HepG2 (cell line): ENCODE measurements at regions not wholly inside any gene's neighbourhood (a gene's known extent, or its start where the extent isn't known, plus 50 kb on each side); places are given as distances from the start of the nearest gene placed in this dataset.
A peak's percentile ranks its signal among the peaks of the same experiment; 100 is the strongest.

ENCODE experiments used
- ATAC-seq: fragments of 200-7000 bp; cut with Tn5 transposase; 3 replicates; pipeline ENCODE4 v1.9.1; 2020; ENCODE audit warnings: mild to moderate bottlenecking, moderate library complexity
- BruUV-seq: library from RNA; stranded (reverse); fragments of 400-500 nt; replicated peaks from 2 replicates; lab custom pipeline; 2021; lab: Mats Ljungman, UMichigan
- CTCF ChIA-PET: fragments of 300-600 bp; formaldehyde crosslinking; extraction: SDS; loops from one replicate; lab custom pipeline; 2021; ENCODE audit warnings: low total read pairs, inconsistent platforms, low intra/inter-chr PET ratio; lab: Yijun Ruan, JAX
- POLR2A ChIA-PET: fragments of 350-600 bp; sonication (Branson Sonifier 250); formaldehyde crosslinking; loops from one replicate; lab custom pipeline; 2020; ENCODE audit warnings: antibody characterized with exemption, inconsistent platforms; lab: Yijun Ruan, JAX
- DNase-seq: peaks from one replicate; pipeline ENCODE4 v3.0.0-alpha.2; 2015; ENCODE audit warnings: low spot score
- FAIRE-seq: peaks from 3 replicates; lab custom pipeline; 2011; peaks lifted over from hg19 to GRCh38; lab: Jason Lieb, UNC
- H2AFZ ChIP-seq: one replicate; pipeline ENCODE4 v1.6.1; 2011; ENCODE audit warnings: low read length, inconsistent platforms
- H3K27ac ChIP-seq: fragments of 300-600 bp; 3 replicates; pipeline ENCODE4 v1.8.0; 2011; ENCODE audit warnings: mixed run types, mild to moderate bottlenecking, mixed read lengths, low read length, inconsistent platforms; ENCODE audit not compliant: insufficient read depth; ENCODE audit errors: extremely low read length
- H3K27me3 ChIP-seq, 2 experiments: fragments of 200-600 bp in 1 of 2; 2 replicates in 1 of 2; 3 replicates in 1 of 2; pipeline versions ENCODE4 v1.6.0 to v1.8.0; 2011; ENCODE audit warnings: low read length in 2 of 2, mild to moderate bottlenecking in 2 of 2, moderate library complexity in 2 of 2, inconsistent platforms in 1 of 2; ENCODE audit not compliant: insufficient read depth in 2 of 2, control insufficient read depth in 1 of 2
- H3K36me3 ChIP-seq, 2 experiments: fragments of 200-600 bp in 1 of 2; replicated peaks in 1 of 2; 2 replicates in 1 of 2; 3 replicates in 1 of 2; pipeline versions ENCODE4 v1.5.1 to v1.8.0; 2011; ENCODE audit warnings: low read length in 2 of 2, inconsistent platforms in 1 of 2; ENCODE audit not compliant: insufficient read depth in 2 of 2, control insufficient read depth in 1 of 2
- H3K4me1 ChIP-seq: 2 replicates; pipeline ENCODE4 v1.5.1; 2012; ENCODE audit warnings: low read length, inconsistent platforms; ENCODE audit not compliant: insufficient read depth
- H3K4me2 ChIP-seq: 2 replicates; pipeline ENCODE4 v1.6.0; 2011; ENCODE audit warnings: low read depth, low read length, inconsistent platforms
- H3K4me3 ChIP-seq, 3 experiments: fragments of 200-600 bp in 1 of 3; sonication (generic), shearing (Covaris generic) in 1 of 3; replicated peaks in 1 of 3; 2 replicates each; pipeline ENCODE4 v1.5.1; 2011 to 2016; ENCODE audit warnings: low read length in 3 of 3, inconsistent platforms in 2 of 3, low read depth in 2 of 3, mild to moderate bottlenecking in 2 of 3, control low read depth in 1 of 3, mixed read lengths in 1 of 3; ENCODE audit not compliant: insufficient read depth in 1 of 3
- H3K79me2 ChIP-seq: one replicate; pipeline ENCODE4 v1.6.1; 2011; ENCODE audit warnings: low read length, inconsistent platforms; ENCODE audit not compliant: insufficient read depth
- H3K9ac ChIP-seq: 2 replicates; pipeline ENCODE4 v1.6.0; 2011; ENCODE audit warnings: mild to moderate bottlenecking, low read depth, low read length, inconsistent platforms; ENCODE audit not compliant: insufficient read depth
- H3K9me3 ChIP-seq: 2 replicates; pipeline ENCODE4 v1.5.1; 2012; ENCODE audit warnings: mild to moderate bottlenecking, low read length
- H4K20me1 ChIP-seq: 2 replicates; pipeline ENCODE4 v1.6.0; 2011; ENCODE audit warnings: inconsistent platforms, mild to moderate bottlenecking, low read length, moderate library complexity; ENCODE audit not compliant: insufficient read depth
- EED ChIP-seq: sonication (generic); formaldehyde crosslinking; IDR thresholded peaks from 2 replicates; pipeline ENCODE4 v1.5.0; 2020; ENCODE audit warnings: mild to moderate bottlenecking, missing genetic modification reagents
- GTF3A ChIP-seq: sonication (generic); formaldehyde crosslinking; conservative IDR thresholded peaks from 2 replicates; pipeline ENCODE4 v1.4.0; 2020; ENCODE audit warnings: mild to moderate bottlenecking, missing genetic modification reagents
- HOXA7 ChIP-seq: sonication (generic); formaldehyde crosslinking; IDR thresholded peaks from 2 replicates; pipeline ENCODE4 v1.8.1; 2022; ENCODE audit warnings: mild to moderate bottlenecking, missing genetic modification reagents, moderate library complexity
- MAFK ChIP-seq, 2 experiments: IDR thresholded peaks in 1 of 2; conservative IDR thresholded peaks in 1 of 2; 2 replicates each; pipeline ENCODE4 v1.6.1; 2011; ENCODE audit warnings: improper control_type of control experiment in 2 of 2, low read length in 2 of 2
- SIN3A ChIP-seq: IDR thresholded peaks from 2 replicates; pipeline ENCODE4 v1.6.1; 2011; ENCODE audit warnings: low read depth, mild to moderate bottlenecking, control low read depth, low read length, borderline replicate concordance
- ZBTB49 ChIP-seq: sonication (generic); formaldehyde crosslinking; IDR thresholded peaks from 2 replicates; pipeline ENCODE4 v1.4.0; 2020; ENCODE audit warnings: missing genetic modification reagents, borderline replicate concordance
- ZNF224 ChIP-seq: sonication (generic); formaldehyde crosslinking; IDR thresholded peaks from 2 replicates; pipeline ENCODE4 v1.5.0; 2020; ENCODE audit warnings: mild to moderate bottlenecking, missing genetic modification reagents
- WGBS: methylation state at CpG from one replicate; pipeline ENCODE4 v1.1.6; 2017; ENCODE audit warnings: low lambda C conversion rate; 5-methylcytosine and 5-hydroxymethylcytosine counted together
- in situ Hi-C: cut with HindIII; loops from 2 replicates; pipeline ENCODE4 v1.10.0; 2017; ENCODE audit warnings: low pct_unique_long_range_greater_than_20kb; ENCODE audit not compliant: extremely low pct_ligation_motif_present
- intact Hi-C: fragments of 100-400 bp; cut with micrococcal nuclease; formaldehyde crosslinking; loops from one replicate; pipeline ENCODE4 v1.10.0; 2022; ENCODE audit not compliant: unreplicated experiment
- TF ChIP-seq, protein P1 (sequence below): sonication (generic); formaldehyde crosslinking; IDR thresholded peaks from 2 replicates; pipeline ENCODE4 v1.4.0; 2020; ENCODE audit warnings: missing genetic modification reagents

DNA sequence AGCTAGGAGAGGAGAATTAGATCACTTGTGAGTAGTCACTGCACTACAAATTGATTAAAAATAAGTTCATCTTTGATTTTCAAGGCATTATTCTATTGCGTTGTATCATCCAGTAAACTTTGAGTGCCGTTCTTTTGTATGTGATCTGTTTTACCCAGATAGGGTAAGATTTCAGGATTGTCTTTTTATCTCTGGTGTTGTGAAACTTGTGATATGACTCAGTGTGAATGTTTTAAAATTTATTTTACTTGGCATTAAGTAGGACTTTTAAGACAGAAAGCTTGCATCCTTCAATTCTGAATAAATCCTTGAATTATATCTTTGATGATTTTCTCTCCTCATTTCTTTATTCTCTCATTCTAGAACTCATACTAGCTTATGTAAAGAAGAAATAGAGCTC, 93.3 kb upstream of the ADAMTS5 start (continued):
- no peak for TF ChIP-seq ZNF224
- no peak for TF ChIP-seq ZBTB49
- TF ChIP-seq EED (CRISPR knock-in tag): no peak
- TF ChIP-seq HOXA7 (CRISPR knock-in tag): no peak
- TF ChIP-seq, all 625 proteins: peak for 0

GRCh38 chr21:27058673-27059605, 92.1 kb upstream of the ADAMTS5 start:
- BruUV-seq: no TSS peak
- ChIA-PET CTCF (no interaction called here), POLR2A (no interaction called here)
- DNase-seq: no peak
- H3K79me2 ChIP-seq: no peaks in the 10 kb centered on the region
- no peak overlapping the region for H3K27ac ChIP-seq
- TF ChIP-seq SIN3A (no peak), MAFK (conservative IDR thresholded peaks at IDR 0.05 in 1 of 2, IDR thresholded peaks at IDR 0.05 in 1 of 2; ENCODE audit: low read length in 2 of 2) (0 out of 4 replicates have a peak, but pooled peaks of 1 of the 2 experiments have one; percentile 2), GTF3A (CRISPR knock-in tag) (no peak)
- TF ChIP-seq, protein P1, sequence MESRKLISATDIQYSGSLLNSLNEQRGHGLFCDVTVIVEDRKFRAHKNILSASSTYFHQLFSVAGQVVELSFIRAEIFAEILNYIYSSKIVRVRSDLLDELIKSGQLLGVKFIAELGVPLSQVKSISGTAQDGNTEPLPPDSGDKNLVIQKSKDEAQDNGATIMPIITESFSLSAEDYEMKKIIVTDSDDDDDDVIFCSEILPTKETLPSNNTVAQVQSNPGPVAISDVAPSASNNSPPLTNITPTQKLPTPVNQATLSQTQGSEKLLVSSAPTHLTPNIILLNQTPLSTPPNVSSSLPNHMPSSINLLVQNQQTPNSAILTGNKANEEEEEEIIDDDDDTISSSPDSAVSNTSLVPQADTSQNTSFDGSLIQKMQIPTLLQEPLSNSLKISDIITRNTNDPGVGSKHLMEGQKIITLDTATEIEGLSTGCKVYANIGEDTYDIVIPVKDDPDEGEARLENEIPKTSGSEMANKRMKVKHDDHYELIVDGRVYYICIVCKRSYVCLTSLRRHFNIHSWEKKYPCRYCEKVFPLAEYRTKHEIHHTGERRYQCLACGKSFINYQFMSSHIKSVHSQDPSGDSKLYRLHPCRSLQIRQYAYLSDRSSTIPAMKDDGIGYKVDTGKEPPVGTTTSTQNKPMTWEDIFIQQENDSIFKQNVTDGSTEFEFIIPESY (CRISPR knock-in tag): no peak
- TF ChIP-seq, all 625 proteins: peak for 1
- Histone ChIP-seq H3K4me3 (no peak overlapping the region), H3K9me3 (peaks cover 92% of the 10 kb centered on the region), H3K4me1 (no peaks in the 10 kb centered on the region), H2AFZ (no peak overlapping the region), H3K36me3 (no peaks in the 10 kb centered on the region), H4K20me1 (no peaks in the 10 kb centered on the region), H3K4me2 (no peak overlapping the region), H3K27me3 (no peaks in the 10 kb centered on the region), H3K9ac (no peak overlapping the region)
- intact Hi-C loops (no loop called here), in situ Hi-C loops (no loop called here)
- WGBS: 4% methylated on average over 2 of the region's 2 CpGs
- no peak for FAIRE-seq
- no peak for ATAC-seq
